ENCODE measurements at regions not wholly inside any gene's neighbourhood (a gene's known extent, or its start where the extent isn't known, plus 50 kb on each side); places are given as distances from the start of the nearest gene placed in this dataset.

DNA sequence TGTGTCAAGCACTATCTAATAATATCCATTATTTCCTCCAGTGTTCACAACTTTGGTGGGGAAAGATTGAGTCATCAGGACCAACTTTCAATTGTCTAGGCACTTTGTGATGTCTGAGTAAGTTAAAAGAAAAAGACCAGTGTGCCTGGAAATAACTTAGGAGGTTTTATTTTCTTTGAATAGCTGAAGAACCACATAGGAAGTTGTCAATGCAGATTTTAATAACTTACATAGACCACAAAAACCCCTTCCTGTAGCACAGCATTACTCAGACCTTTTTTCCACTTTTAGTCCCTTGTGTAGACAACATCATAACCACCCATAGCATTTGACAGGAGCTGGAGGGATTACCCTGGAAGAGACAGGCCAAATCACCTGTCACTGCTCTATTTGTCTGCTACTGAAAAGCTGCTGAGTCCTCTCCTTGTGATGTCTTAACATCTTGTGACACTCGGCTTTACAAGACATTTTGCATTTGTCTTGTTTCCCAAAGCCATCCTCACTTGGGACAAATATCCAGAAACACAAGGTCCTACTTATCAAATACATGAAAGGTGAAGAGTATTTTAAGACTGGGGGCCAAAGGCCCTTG, 241.5 kb upstream of the PTER start:
- no peaks in the 10 kb centered on the region for H3K9me1 ChIP-seq (ENCODE audit: insufficient read depth, low read length)
- no peak overlapping the region for H4K5ac ChIP-seq (ENCODE audit: low read depth, low read length)
- ChIA-PET POLR2A (ENCODE audit: unreplicated experiment) (no interaction called here), CTCF (no interaction called here)
- no peak overlapping the region for H2BK120ac ChIP-seq (ENCODE audit: low read depth, low read length)
- peaks cover 9% of the 10 kb centered on the region for H3K9me3 ChIP-seq (ENCODE audit: control insufficient read depth, insufficient read depth, low read length)
- ATAC-seq (ENCODE audit: low read depth) (no peak), DNase-seq (no peak)
- no peak overlapping the region for H2AK9ac ChIP-seq (replicated peaks; ENCODE audit: low read depth, low read length, poor library complexity)
- no peak overlapping the region for H4K91ac ChIP-seq (ENCODE audit: insufficient read depth, low read depth, low read length)
- no peak overlapping the region for H2BK5ac ChIP-seq (ENCODE audit: low read depth, low read length, poor library complexity, severe bottlenecking)
- H3K56ac ChIP-seq (ENCODE audit: extremely low read depth, insufficient read depth, low read length), result no peak overlapping the region
- no peaks in the 10 kb centered on the region for H3K36me3 ChIP-seq (ENCODE audit: control insufficient read depth, insufficient read depth, low read length)
- no peak overlapping the region for H2AFZ ChIP-seq (replicated peaks; ENCODE audit: low read length, poor library complexity)
- no peak overlapping the region for H3K9ac ChIP-seq (ENCODE audit: low read depth, low read length)
- no peaks in the 10 kb centered on the region for H3K79me1 ChIP-seq (ENCODE audit: low read depth in 1 of 2, low read length in 2 of 2)
- no peak overlapping the region for H3K4me3 ChIP-seq (ENCODE audit: insufficient read depth, low read depth, low read length)
- WGBS, 2 experiments (ENCODE audit: extremely low coverage in 2 of 2, insufficient read length in 1 of 2), result no CpG with 5 or more reads among the region's 1 CpG
- H4K8ac ChIP-seq (ENCODE audit: low read depth in 2 of 2, low read length in 2 of 2), result no peak overlapping the region
- no peak overlapping the region for H2AK5ac ChIP-seq (ENCODE audit: low read depth, low read length)
- no peaks in the 10 kb centered on the region for H3K27me3 ChIP-seq (ENCODE audit: control insufficient read depth, insufficient read depth, low read length)
- no peak for TF ChIP-seq CEBPB (IDR thresholded peaks at IDR 0.05; ENCODE audit: low read depth, low read length)
- TF ChIP-seq FOS (IDR thresholded peaks at IDR 0.05; ENCODE audit: low read depth, low read length), result no peak
- no peak for TF ChIP-seq CHD1 (IDR thresholded peaks at IDR 0.05; ENCODE audit: low read depth, low read length)
- TF ChIP-seq BHLHE40 (IDR thresholded peaks at IDR 0.05; ENCODE audit: low read depth, low read length), result no peak
- no peak for TF ChIP-seq MAZ (IDR thresholded peaks at IDR 0.05; ENCODE audit: borderline replicate concordance, low read depth, low read length)
- TF ChIP-seq RCOR1 (IDR thresholded peaks at IDR 0.05; ENCODE audit: insufficient replicate concordance, low read length), result no peak
- BruUV-seq (replicated peaks), result no TSS peak
- H3K4ac ChIP-seq (ENCODE audit: low read depth, low read length), result no peak overlapping the region
- intact Hi-C loops (cut with micrococcal nuclease) (no loop called here), in situ Hi-C loops (cut with MboI; ENCODE audit: low sequenced_read_pairs) (no loop called here), dilution Hi-C loops (cut with HindIII; ENCODE audit: low sequenced_read_pairs, unreplicated experiment) (no loop called here)
- H3K18ac ChIP-seq (ENCODE audit: low read depth, low read length), result no peak overlapping the region
- H3K23ac ChIP-seq (ENCODE audit: low read depth, low read length), result no peak overlapping the region
- no peak overlapping the region for H2BK15ac ChIP-seq (ENCODE audit: low read depth, low read length)
- no peak overlapping the region for H3K27ac ChIP-seq (ENCODE audit: insufficient read depth, low read length)
- H3K4me2 ChIP-seq (ENCODE audit: low read depth, low read length), result no peak overlapping the region
- no peaks in the 10 kb centered on the region for H3K4me1 ChIP-seq (ENCODE audit: control insufficient read depth, insufficient read depth, low read length)
- no peaks in the 10 kb centered on the region for H4K20me1 ChIP-seq (ENCODE audit: insufficient read depth, low read length)
- no peak overlapping the region for H3K14ac ChIP-seq (replicated peaks; ENCODE audit: low read depth, low read length)
- H2BK20ac ChIP-seq (ENCODE audit: low read depth, low read length), result no peak overlapping the region

Data from IMR-90 (cell line).